ENCODE measurements at regions not wholly inside any gene's neighbourhood (a gene's known extent, or its start where the extent isn't known, plus 50 kb on each side); places are given as distances from the start of the nearest gene placed in this dataset.

DNA sequence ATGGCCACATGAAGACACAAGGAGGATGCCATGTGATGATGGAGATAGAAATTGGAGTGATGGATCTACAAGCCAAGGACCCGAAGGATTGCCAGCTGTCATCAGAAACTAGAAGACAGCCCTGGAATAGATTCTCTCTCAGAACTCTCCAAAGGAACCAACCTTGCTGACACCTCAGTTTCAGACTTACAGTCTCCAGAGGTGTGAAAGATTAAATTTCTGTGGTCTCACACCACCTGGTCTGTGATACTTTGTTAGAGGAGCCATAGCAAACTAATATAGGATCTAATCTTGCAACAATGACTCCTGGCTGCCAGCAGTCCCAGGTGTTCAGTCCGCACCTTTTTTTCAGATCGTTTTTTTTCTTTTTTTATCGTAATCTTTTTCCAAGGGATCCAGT is 647.3 kb upstream of the GHITM start:
- H2AFZ ChIP-seq (ENCODE audit: control insufficient read depth, low read length) = no peak overlapping the region
- H3K4me1 ChIP-seq (ENCODE audit: control insufficient read depth, extremely low read depth, insufficient read depth, low read length) = no peaks in the 10 kb centered on the region
- no peaks in the 10 kb centered on the region for H3K27me3 ChIP-seq (ENCODE audit: control insufficient read depth, extremely low read depth, insufficient read depth, low read length)
- FAIRE-seq = no peak
- H3K79me2 ChIP-seq (ENCODE audit: control insufficient read depth, insufficient read depth, low read length) = no peaks in the 10 kb centered on the region
- TF ChIP-seq EZH2 (IDR thresholded peaks at IDR 0.05; ENCODE audit: low read length) = no peak
- TF ChIP-seq, protein P1, sequence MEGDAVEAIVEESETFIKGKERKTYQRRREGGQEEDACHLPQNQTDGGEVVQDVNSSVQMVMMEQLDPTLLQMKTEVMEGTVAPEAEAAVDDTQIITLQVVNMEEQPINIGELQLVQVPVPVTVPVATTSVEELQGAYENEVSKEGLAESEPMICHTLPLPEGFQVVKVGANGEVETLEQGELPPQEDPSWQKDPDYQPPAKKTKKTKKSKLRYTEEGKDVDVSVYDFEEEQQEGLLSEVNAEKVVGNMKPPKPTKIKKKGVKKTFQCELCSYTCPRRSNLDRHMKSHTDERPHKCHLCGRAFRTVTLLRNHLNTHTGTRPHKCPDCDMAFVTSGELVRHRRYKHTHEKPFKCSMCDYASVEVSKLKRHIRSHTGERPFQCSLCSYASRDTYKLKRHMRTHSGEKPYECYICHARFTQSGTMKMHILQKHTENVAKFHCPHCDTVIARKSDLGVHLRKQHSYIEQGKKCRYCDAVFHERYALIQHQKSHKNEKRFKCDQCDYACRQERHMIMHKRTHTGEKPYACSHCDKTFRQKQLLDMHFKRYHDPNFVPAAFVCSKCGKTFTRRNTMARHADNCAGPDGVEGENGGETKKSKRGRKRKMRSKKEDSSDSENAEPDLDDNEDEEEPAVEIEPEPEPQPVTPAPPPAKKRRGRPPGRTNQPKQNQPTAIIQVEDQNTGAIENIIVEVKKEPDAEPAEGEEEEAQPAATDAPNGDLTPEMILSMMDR (optimal IDR thresholded peaks at IDR 0.05 in 1 of 3, IDR thresholded peaks at IDR 0.05 in 1 of 3, conservative IDR thresholded peaks at IDR 0.05 in 1 of 3; ENCODE audit: extremely low read depth in 1 of 3, insufficient read depth in 2 of 3, low read length in 3 of 3) = no peak
- no peak for DNase-seq (ENCODE audit: low read depth, low spot score)
- H3K9me3 ChIP-seq (ENCODE audit: control insufficient read depth, low read depth, low read length) = no peaks in the 10 kb centered on the region
- dilution Hi-C loops (cut with MboI; ENCODE audit: extremely low pct_ligation_motif_present, low sequenced_read_pairs) = no loop called here
- H3K36me3 ChIP-seq (ENCODE audit: control insufficient read depth in 2 of 2, extremely low read depth in 1 of 2, insufficient read depth in 2 of 2, low read length in 2 of 2) = no peaks in the 10 kb centered on the region
- no peak overlapping the region for H3K27ac ChIP-seq (ENCODE audit: control insufficient read depth, insufficient read depth, low read length)
- H4K20me1 ChIP-seq (ENCODE audit: control insufficient read depth, extremely low read depth, insufficient read depth, low read length) = no peaks in the 10 kb centered on the region
- H3K9ac ChIP-seq (ENCODE audit: control insufficient read depth, extremely low read depth, insufficient read depth, low read length) = no peak overlapping the region
- H3K4me2 ChIP-seq (ENCODE audit: control insufficient read depth, extremely low read depth, insufficient read depth, low read depth, low read length) = no peak overlapping the region
- no peaks in the 10 kb centered on the region for H3K9me1 ChIP-seq (ENCODE audit: control insufficient read depth, extremely low read depth, insufficient read depth, low read length)
- H3K4me3 ChIP-seq (ENCODE audit: control insufficient read depth in 2 of 3, extremely low read depth in 1 of 3, insufficient read depth in 2 of 3, low read depth in 1 of 3, low read length in 3 of 3) = no peak overlapping the region

DNA sequence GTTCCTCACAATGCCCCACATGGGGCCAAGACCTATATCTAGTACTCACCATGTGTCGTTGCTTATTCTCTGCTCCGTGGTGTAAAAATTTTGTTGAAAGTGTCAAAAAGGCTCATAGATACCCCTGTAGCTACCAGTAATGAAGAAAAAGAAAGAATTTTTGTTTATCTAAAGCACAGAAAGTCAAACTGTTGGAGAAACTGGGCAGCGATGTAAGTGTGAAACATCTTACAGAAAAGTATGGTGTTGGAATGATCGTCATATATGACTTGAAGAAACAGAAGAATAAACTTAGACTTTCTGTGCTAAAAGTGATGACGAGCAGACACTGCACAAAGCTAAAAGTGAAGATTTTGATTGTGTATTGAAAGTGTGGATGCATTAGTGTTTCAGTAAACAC is 626.6 kb upstream of the GHITM start:
- Histone ChIP-seq H3K36me3 (ENCODE audit: control insufficient read depth in 2 of 2, extremely low read depth in 1 of 2, insufficient read depth in 2 of 2, low read length in 2 of 2) (no peaks in the 10 kb centered on the region), H3K9ac (ENCODE audit: control insufficient read depth, extremely low read depth, insufficient read depth, low read length) (no peak overlapping the region), H3K4me1 (ENCODE audit: control insufficient read depth, extremely low read depth, insufficient read depth, low read length) (no peaks in the 10 kb centered on the region), H3K4me2 (ENCODE audit: control insufficient read depth, extremely low read depth, insufficient read depth, low read depth, low read length) (no peak overlapping the region), H3K9me3 (ENCODE audit: control insufficient read depth, low read depth, low read length) (no peaks in the 10 kb centered on the region), H2AFZ (ENCODE audit: control insufficient read depth, low read length) (no peak overlapping the region), H3K79me2 (ENCODE audit: control insufficient read depth, insufficient read depth, low read length) (no peaks in the 10 kb centered on the region), H3K4me3 (ENCODE audit: control insufficient read depth in 2 of 3, extremely low read depth in 1 of 3, insufficient read depth in 2 of 3, low read depth in 1 of 3, low read length in 3 of 3) (no peak overlapping the region), H3K27me3 (ENCODE audit: control insufficient read depth, extremely low read depth, insufficient read depth, low read length) (no peaks in the 10 kb centered on the region), H4K20me1 (ENCODE audit: control insufficient read depth, extremely low read depth, insufficient read depth, low read length) (no peaks in the 10 kb centered on the region), H3K9me1 (ENCODE audit: control insufficient read depth, extremely low read depth, insufficient read depth, low read length) (no peaks in the 10 kb centered on the region), H3K27ac (ENCODE audit: control insufficient read depth, insufficient read depth, low read length) (no peak overlapping the region)
- TF ChIP-seq EZH2 (IDR thresholded peaks at IDR 0.05; ENCODE audit: low read length) = no peak
- TF ChIP-seq, protein P1 (optimal IDR thresholded peaks at IDR 0.05 in 1 of 3, IDR thresholded peaks at IDR 0.05 in 1 of 3, conservative IDR thresholded peaks at IDR 0.05 in 1 of 3; ENCODE audit: extremely low read depth in 1 of 3, insufficient read depth in 2 of 3, low read length in 3 of 3) = no peak
- DNase-seq (ENCODE audit: low read depth, low spot score) (no peak), FAIRE-seq (no peak)
- dilution Hi-C loops (cut with MboI; ENCODE audit: extremely low pct_ligation_motif_present, low sequenced_read_pairs) = no loop called here

All from keratinocyte (primary cell).